HG02678 (cell line): ENCODE measurements at regions not wholly inside any gene's neighbourhood (a gene's known extent, or its start where the extent isn't known, plus 50 kb on each side); places are given as distances from the start of the nearest gene placed in this dataset.

Source experiments
- ATAC-seq: cut with Tn5 transposase; IDR thresholded peaks from one replicate; pipeline ENCODE4 v1.9.1; 2021; ENCODE audit warnings: mild to moderate bottlenecking, moderate library complexity; ENCODE audit not compliant: unreplicated experiment

DNA sequence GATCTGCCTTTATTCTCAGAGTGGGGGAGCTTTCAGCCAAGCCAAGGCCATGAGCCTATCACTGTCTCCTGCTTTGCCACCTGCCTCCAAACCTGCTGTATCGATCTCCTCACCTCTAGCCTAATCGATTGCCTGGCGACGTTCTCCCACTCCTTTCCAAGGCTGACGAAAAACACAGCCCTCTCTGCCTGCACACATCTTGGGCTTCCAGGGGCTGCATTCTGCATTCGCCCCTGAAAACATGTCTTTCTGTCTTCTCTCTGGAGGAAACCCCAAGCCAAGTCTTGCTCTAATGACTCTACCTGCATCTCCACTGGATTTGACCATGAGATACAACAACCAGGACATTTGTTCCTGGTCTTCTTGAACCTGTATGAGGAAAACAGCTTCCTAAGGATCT is 540.7 kb downstream of the BCL11B start:
- no peak for ATAC-seq

DNA sequence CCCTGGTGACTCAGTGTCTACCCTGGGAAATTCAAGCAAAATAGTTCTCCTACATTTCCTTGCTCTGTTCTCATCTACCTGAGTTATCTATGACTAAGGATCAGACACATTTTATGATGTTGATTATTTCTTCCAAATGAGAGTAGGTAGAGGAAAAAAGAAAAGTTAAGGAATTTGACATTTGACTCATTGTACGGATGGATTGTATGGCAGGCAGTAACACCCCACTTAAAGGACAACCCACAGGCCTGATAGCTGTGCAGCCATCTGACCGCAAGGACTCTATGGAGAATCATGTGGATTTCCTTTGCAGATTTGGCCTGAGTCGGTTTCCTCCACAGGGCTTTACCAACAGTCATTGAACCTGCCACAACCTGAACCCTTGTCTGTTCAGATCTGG is 540.3 kb downstream of the BCL11B start:
- no peak for ATAC-seq

DNA sequence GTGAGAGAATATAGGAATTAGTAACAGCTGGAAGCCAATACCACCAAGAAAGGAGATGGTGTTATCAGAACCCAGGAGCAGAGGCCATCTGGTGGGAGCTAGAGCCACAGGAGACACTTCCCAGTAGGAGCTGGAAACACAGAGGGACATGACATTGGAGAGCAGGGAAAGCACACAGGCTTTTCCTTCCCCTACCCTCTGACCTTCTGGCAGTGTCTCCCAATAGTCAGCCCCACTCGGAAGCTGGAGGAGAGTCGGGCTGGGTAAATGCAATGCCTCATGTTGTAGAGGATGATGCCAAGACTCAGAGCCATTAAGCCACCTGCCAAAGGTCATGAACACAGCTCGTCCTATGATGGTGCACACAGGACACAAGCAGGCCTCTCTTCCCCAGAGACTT is 538.5 kb downstream of the BCL11B start:
- no peak for ATAC-seq

DNA sequence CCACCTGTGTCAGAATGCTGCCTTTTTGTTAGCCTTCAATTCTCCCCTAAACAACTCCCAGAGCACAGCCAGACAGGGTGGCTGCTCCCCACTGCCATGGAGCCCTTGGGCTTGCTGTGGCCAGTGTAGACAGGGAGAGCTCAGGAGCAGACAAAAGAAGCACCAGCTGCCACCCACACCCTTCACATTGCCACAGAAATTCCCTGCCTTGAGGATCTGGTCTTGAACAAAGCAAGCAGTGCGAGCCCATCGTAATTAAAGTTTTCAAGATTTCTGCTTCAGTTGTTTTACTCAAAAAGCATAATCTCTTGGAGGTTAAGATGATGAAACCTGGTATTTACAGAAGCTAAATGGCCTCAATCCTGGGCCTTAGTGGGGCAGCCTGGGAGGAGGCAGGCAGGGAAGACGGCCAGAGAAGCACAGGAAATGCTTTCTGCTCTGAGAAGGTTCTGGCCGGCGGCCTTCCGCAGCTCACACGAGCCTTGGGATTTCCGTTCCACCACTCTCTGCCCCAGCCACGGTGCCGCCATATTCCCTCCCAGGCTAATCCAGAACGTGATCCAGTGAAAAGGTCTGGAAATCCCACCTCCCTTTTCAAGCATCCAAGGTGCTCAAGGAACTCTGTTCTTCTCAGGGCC is 535.2 kb downstream of the BCL11B start:
- no peak for ATAC-seq

DNA sequence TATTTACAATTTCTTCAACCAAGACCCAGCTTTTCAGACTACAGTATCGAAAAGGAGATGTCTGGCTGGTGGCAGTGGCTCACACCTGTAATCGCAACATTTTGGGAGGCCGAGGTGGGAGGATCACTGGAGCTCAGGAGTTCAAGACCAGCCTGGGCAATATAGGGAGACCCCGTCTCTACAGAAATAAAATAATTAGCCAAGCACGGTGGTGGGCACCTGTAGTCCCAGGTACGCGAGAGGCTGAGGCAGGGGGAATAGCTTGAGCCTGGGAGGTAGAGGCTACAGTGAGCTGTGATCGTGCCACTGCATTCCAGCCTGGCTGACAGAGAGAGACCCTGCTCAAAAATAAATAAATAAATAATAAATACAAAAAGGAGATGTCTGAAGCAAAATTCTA is 530.5 kb downstream of the BCL11B start:
- no peak for ATAC-seq

DNA sequence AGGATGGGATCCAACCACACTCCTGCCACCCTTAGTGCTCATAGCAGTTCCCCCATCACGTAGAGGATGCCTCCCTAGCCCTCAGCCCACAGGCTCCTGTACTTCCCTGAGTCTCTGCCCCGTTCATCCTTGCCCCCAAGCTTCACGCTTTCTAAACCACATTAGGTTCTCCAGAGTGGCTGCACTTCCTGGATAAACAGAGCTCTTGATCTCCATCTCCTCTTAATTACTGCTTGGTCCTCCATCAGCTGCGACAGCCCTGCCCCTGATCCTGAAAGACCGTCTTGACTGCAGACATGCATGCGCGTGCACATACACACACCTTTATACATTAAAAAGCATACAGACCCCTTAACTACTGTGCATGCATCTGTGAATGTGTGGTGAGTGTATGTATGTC is 530.0 kb downstream of the BCL11B start:
- no peak for ATAC-seq

DNA sequence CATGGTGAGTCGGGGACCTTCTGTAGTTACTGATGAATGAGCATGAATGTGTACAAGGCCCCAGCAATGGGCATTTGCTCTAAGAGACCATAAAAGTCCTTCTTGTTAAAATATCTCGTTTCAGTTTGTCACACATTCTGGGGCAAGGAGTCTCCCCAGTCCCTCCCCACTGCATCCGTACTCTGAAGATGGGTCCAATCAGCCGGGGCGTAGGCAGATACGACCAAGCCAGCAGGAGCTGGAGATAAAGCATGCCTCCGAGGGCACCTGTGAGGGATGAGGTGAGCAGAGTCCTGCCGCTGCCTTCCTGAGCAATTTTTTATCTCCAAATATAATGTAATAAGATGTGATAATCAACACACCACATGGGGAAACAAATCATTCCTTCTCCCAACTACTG is 528.5 kb downstream of the BCL11B start:
- ATAC-seq, result no peak

DNA sequence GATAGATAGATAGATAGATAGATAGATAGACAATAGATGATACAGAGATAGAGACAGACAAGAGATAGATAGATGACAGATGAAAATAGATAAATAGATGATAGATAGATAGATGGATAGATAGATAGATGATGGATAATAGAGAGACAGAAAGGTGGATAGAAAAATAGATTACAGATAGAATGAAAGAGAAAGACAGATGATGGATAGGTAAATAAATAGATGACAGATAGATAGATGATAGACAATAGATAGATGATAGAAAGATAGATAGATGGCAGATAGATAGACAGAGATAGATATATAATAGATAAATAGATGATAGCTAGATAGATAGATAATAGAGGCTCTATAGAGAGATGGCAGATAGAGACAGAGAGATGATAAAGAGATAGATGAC is 523.0 kb downstream of the BCL11B start:
- no peak for ATAC-seq

DNA sequence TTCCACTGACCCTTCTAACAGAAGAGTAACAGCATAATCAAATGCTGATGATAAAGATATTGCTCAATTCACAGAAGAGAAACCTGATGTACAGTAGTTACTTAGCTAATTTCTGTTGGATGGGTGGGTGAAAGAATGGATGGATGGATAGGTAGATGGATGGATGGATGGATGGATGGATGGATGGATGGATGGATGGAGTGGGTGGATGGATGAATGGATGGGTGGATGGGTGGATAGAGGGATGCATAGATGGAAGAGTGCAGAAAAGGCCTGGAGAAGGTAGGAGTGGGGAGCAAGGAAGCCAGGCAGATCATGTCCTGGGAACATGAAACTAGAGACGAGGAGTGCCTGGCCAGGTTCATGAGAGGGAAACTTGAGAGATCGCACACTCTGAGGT is 520.9 kb downstream of the BCL11B start:
- ATAC-seq, result no peak

DNA sequence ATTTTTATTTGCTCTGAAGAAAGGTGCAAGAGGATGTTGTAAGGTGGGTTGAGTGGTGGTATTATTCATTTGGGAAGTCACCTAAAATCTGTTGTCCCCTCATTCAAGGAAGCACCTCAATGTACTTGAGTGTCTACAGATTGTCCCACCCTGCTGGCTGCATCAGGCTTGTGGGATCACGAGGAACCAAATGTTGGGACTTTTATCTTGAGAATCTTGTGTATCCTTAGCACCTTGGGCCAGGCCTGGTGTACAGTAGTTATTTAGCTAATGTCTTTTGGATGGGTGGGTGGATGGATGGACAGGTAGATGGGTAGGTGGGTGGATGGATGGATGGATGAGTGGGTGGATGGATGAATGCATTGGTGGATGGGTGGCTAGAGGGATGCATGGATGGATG is 519.3 kb downstream of the BCL11B start:
- no peak for ATAC-seq

DNA sequence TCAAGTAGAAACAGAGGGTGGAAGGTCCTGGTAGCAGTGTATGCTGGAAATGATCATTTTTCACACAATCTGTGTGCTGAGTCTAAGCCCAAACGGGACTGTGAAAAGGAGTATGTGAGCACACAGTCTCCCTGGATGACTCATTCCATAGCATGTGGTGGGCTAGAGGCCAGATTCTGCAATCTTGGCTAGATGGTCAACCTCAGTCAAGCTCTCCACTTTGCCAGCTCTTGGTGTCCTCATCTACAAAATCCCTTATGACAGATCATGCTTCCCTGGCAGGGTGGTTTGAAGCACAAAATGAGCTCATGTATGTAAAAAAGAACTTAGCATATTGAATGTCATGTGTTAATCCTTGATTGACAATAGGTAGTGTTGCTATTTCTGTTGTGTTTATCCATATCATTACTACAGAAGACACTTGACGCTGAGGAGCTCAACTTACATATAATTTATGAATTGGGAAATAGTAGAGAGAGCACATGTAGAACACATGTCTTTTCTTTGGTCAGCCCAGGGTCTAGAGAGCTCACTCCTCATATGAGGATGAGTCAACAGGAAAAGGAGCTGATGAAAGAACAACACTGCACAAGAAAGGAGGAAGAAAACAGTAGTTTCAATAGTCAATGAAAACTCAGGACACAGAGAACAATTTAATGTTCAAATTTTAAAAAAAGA is 517.5 kb downstream of the BCL11B start:
- ATAC-seq, result no peak

DNA sequence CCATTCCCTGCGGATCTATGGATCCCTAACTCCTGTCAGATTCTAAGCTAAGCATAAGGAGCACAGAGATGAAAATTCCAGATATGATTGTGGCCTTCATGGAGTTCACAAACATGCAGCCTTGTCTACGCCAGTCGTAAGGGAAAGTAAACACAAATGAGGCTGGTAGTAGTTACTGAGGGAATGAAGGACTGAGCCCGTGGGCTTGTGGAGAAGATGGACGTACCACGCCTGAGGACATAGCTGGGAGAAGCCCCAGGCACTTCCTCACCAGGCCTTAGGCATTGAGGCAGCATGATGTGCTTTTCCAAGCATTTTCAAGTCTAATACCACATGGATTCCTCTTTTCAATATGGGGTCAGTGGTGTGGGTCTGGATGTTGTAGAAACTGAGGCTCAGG is 515.2 kb downstream of the BCL11B start:
- ATAC-seq, result no peak

DNA sequence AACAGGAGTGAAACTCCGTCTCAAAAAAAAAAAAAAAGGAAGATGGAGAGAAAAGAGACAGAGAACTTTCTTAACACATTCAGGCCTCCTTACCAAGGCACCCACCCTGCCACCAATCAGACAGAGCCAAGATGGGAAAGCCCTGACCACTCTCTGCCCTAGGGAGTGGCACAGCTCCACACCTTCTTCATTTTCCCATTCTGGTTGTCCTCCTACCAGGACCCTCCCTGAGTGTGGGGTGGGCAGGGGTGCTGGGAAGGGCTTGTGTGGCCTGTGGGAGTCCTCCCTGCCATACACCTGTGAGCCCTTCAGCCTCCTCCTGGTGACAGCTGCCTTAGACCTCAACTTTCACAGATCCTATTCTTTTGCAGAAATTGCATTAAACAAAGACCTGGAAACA is 513.6 kb downstream of the BCL11B start:
- no peak for ATAC-seq

DNA sequence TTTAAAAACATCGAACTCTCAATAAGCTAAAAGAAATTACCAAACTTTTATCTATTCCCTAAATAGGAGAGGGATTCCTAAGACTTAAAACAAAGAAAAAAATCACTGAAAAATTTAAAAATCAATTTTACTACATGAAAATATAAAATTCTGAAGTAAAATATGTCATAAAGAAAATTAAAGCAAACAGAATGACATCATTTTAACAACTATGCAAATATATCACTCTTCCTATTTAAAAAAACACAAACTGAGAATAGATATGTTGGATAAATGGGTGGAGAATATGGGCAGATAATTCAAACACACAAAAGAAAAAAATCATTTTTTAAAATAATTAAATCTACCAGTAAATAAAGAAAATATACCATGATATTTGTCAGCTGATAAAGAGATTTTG is 510.0 kb downstream of the BCL11B start:
- no peak for ATAC-seq

DNA sequence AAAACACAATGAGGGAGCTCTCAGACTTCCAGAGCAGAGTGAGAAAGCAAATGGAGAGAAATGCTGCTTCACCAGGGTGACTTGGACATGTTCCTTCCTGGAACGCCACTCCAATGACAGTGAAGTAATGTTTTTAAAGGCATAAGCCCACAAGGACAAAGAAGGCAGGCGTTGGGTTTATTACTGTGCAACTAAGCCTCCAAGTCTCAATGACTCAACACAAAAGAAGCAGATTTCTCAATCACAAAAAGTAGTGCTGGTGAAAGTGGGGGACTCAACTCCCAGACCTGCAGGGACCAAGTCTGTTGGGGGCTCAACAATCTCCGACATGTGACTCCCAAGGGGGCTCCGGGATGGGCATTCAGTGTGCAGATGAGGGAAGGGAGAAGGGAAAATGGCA is 505.2 kb downstream of the BCL11B start:
- ATAC-seq, result no peak

DNA sequence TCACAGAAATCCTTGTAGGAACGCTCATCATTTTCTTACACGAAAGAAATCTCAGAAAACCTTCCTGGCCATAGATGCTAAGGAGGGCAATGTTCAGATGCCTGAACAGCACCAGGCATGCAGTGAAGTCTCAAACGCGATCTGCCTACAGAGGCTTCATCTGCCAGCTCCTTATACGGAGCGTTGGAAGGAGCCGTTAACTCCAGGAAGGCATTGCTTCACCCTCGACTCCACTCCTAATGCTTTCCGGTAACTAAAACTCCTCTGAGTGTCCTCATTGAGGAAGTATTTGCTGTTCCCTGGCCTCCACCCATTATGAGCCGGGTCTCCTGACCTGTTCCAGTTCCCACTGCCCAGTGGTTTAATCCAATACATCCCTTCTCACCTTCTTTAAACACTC is 502.7 kb downstream of the BCL11B start:
- ATAC-seq, result no peak

DNA sequence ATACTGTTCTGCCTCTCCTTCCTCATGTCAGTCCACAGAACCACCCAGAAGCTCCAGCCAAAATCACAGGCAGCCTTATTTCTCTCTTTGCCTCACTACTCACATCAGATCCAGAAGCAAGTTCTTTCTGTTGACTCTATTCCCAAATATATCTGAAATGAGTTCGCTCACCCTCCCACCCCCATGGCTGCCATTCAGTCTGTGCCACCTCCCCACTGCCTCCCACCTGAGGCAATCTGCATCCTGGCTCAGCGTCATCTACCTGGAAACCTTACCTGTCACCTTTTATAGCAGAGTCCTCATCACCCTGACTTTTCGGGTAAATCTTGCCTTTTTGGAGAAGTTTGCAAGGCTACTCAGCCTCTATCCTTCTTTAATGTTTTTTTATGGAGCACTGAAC is 501.8 kb downstream of the BCL11B start:
- ATAC-seq, result no peak

DNA sequence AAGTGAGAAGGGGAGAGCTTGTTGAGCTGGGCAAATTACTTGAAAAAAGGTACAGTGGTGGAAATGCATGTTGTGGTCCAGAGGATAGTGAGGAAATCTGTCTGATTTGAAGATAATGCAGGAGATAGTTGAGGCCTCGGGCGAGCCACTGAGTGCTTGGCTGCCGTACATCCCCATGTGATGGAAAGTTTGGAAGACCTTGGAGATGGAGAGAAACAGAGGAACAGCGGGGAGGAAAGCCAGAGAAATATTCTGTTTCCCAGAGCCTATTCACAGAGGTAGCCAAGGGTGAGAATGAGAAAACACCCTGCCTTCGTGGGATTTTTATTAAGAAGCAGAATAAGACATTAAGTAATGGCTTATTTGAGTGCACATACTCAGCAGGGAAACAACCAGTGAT is 498.2 kb downstream of the BCL11B start:
- no peak for ATAC-seq

DNA sequence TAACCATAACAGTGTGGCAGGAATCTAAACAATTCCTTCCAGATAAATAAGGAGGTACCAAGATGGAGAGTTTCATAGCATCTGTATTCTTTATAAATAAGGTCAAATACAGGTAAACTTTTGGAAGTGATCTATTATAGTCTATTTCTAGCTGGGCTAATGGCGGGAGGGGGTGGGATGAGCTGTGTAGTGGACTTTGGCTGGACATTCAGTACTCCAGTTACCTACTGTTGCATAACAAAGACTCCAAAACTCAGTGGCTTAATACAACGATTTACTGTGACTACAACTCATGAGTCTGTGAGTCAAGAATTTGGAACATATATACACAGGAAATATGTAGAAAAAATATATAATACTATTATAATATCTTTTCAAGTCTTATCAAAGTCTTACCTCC is 496.1 kb downstream of the BCL11B start:
- ATAC-seq, result no peak

DNA sequence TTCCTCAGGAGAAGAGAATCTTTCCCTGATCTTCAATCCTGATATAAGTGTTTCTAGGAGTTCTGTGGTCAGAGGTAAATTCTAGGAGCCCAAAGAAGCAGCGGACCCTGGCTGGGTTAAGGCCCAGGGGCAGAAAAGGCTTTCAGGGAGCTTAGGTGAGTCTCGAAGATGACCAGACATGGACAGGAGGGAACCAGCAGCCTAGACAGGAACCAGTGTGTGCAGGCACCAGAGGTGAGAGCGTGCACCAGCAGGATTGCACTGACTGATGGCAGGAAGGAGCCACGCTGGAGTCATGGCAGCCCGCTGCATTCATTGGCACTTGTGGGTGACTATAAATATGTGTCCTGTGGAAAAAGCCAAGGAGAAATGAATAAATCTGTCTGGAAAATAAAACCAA is 489.9 kb downstream of the BCL11B start:
- no peak for ATAC-seq

DNA sequence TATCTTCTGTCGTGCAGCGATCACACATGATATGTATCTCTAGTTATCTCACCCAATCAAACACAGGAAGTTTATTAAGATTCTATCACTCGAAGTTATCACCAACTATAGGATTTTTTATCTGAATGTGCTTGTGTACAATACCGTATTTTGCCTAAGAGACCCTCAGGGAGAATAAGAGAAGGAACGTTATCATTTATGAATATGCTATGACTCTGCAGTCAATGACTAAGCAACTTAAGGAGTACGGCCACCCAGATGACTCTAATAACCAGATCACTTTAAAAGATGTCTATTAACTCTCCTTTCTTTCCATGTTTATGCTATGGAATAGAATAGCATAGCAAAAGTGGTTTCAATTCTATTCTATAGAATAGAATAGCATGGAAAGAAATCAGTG is 486.4 kb downstream of the BCL11B start:
- no peak for ATAC-seq

DNA sequence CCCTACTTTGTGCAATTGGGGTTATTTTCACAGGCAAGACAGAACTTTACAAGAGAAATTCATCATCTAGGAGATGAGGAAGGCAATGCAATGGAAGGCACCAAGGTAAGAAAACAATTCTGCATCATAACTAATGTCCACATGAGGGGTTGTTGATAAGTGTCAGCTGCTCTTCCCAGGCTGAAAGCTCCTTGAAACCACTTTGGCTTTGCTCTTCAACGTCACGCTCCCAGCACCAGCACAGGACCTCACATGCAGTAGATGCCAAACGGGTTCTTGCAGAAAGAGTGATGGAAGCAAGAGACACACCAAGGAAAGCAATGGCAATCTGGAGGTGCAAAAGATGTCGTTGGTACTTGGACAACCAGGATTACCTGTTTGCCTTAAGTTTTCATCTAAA is 485.5 kb downstream of the BCL11B start:
- ATAC-seq, result no peak

DNA sequence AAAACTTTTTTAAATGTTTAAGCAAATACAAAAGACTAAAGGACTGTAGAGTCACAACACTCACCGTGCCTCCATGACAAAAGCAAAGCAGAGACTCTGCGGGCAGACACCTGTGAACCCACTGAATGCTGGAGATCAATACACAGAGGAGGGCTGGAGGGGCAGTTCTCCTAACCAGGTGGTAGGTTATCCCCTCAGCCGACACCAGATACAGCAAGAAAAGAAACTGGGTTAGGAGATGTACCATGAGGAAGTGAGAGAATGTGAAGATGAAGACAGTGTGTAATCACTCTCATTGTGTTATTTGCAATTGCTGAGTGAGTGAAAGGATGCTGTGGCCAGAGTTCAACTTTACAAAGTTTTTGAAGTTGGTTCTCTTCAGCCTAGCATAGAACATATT is 480.3 kb downstream of the BCL11B start:
- no peak for ATAC-seq
